ENCODE measurements at regions not wholly inside any gene's neighbourhood (a gene's known extent, or its start where the extent isn't known, plus 50 kb on each side); places are given as distances from the start of the nearest gene placed in this dataset.

DNA sequence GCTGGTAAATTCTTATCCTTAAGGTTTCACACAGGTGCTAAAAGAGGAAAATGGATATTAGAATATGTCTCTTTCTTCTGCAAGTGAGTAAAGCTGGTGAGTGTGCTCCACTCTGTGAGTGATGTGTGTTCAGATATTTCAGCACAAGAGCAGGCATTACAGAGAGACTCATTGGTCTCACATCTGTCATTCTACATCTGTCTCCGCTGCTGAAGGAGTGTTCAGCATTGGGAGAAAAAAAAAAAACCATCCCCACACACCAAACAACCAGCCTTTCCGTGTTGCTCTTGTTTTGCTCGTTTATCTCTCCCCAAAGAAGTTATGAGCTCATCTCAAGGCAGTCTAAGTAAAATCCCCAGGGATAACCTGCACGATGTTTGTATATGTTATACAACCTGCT, 283.9 kb upstream of the SPHKAP start:
- DNase-seq (no peak), FAIRE-seq (no peak)
- no peaks in the 10 kb centered on the region for H3K4me1 ChIP-seq (ENCODE audit: control insufficient read depth in 3 of 3, insufficient read depth in 2 of 3, low read depth in 1 of 3, low read length in 2 of 3)
- no peaks in the 10 kb centered on the region for H3K27me3 ChIP-seq (ENCODE audit: control insufficient read depth in 3 of 3, insufficient read depth in 3 of 3, low read length in 3 of 3)
- H3K4me3 ChIP-seq (ENCODE audit: low read depth in 1 of 3, low read length in 3 of 3), result no peak overlapping the region
- peaks cover 0 to 13% of the 10 kb centered on the region in 2 donors for H3K9me3 ChIP-seq (ENCODE audit: control insufficient read depth in 2 of 2, insufficient read depth in 1 of 2, low read depth in 1 of 2, low read length in 1 of 2)
- no peaks in the 10 kb centered on the region for H3K36me3 ChIP-seq (ENCODE audit: control insufficient read depth in 3 of 3, insufficient read depth in 2 of 3, low read depth in 1 of 3, low read length in 3 of 3)
- no peak overlapping the region for H3K27ac ChIP-seq (ENCODE audit: low read depth in 1 of 3, low read length in 2 of 3)
- 41 to 55% (median 49%) methylated on average over 4 of the region's 4 CpGs for WGBS, 3 donors

DNA sequence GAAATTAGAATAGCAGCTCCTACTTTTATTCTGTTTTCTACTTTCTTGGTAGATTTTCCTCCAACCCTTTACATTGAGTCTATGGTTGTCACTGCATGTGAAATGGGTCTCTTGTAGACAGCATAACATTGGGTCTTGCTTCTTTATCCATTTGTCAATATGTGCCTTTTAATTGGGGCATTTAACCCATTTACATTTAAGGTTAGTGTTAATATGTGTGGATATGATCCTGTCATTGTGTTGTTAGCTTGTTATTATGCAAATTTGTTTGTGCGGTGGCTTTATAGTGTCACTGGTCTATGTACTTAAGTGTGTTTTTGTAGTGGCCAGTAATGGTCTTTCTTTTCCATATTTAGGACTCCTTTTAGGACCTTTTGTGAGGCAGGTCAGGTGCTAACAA, 276.9 kb upstream of the SPHKAP start:
- FAIRE-seq, result no peak
- no peak overlapping the region for H3K27ac ChIP-seq (ENCODE audit: low read depth in 1 of 3, low read length in 2 of 3)
- DNase-seq, result no peak
- no peaks in the 10 kb centered on the region for H3K36me3 ChIP-seq (ENCODE audit: control insufficient read depth in 3 of 3, insufficient read depth in 2 of 3, low read depth in 1 of 3, low read length in 3 of 3)
- peaks cover 0 to 17% of the 10 kb centered on the region in 2 donors for H3K9me3 ChIP-seq (ENCODE audit: control insufficient read depth in 2 of 2, insufficient read depth in 1 of 2, low read depth in 1 of 2, low read length in 1 of 2)
- WGBS, 3 donors, result 97 to 100% (median 100%) methylated on average over 1 of the region's 1 CpG
- no peak overlapping the region for H3K4me3 ChIP-seq (ENCODE audit: low read depth in 1 of 3, low read length in 3 of 3)
- no peaks in the 10 kb centered on the region for H3K27me3 ChIP-seq (ENCODE audit: control insufficient read depth in 3 of 3, insufficient read depth in 3 of 3, low read length in 3 of 3)
- no peaks in the 10 kb centered on the region for H3K4me1 ChIP-seq (ENCODE audit: control insufficient read depth in 3 of 3, insufficient read depth in 2 of 3, low read depth in 1 of 3, low read length in 2 of 3)

DNA sequence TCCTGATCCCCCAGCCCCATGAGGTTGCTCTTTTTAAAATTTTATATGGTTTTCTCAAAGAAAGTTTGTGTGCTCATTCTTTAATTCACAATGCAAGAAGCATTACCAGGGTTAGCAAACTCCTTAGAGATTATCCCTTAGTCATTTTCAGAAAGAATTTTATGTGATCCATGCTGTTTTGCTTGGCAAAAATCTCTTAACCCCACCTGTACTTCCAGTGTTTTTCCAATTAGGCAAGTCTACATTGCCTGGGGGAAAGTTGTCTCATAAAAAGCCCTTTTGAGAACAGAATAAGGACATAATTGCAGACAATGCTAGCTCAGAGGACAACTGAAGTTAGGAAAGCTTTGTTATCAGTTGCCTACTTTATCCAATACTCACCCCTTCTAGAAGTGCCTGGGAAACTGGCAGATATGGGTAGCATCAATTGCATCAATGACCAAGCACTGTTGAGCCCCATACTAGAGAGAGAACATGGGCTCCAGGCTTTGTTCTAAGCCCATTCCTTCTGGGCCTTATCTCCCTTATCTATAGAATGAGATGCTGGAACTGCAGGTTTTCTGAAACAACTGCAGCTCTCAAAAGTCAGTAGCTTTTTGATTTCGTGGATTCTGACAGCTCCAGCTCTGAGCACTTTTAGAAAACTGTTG, 265.9 kb upstream of the SPHKAP start:
- WGBS, 3 donors, result 16 to 46% (median 25%) methylated on average over 1 of the region's 1 CpG
- no peak for FAIRE-seq
- no peaks in the 10 kb centered on the region for H3K27me3 ChIP-seq (ENCODE audit: control insufficient read depth in 3 of 3, insufficient read depth in 3 of 3, low read length in 3 of 3)
- DNase-seq, result no peak
- H3K9me3 ChIP-seq (ENCODE audit: control insufficient read depth in 2 of 2, insufficient read depth in 1 of 2, low read depth in 1 of 2, low read length in 1 of 2), result no peaks in the 10 kb centered on the region
- no peaks in the 10 kb centered on the region for H3K4me1 ChIP-seq (ENCODE audit: control insufficient read depth in 3 of 3, insufficient read depth in 2 of 3, low read depth in 1 of 3, low read length in 2 of 3)
- no peak overlapping the region for H3K4me3 ChIP-seq (ENCODE audit: low read depth in 1 of 3, low read length in 3 of 3)
- H3K36me3 ChIP-seq (ENCODE audit: control insufficient read depth in 3 of 3, insufficient read depth in 2 of 3, low read depth in 1 of 3, low read length in 3 of 3), result no peaks in the 10 kb centered on the region
- no peak overlapping the region for H3K27ac ChIP-seq (ENCODE audit: low read depth in 1 of 3, low read length in 2 of 3)

DNA sequence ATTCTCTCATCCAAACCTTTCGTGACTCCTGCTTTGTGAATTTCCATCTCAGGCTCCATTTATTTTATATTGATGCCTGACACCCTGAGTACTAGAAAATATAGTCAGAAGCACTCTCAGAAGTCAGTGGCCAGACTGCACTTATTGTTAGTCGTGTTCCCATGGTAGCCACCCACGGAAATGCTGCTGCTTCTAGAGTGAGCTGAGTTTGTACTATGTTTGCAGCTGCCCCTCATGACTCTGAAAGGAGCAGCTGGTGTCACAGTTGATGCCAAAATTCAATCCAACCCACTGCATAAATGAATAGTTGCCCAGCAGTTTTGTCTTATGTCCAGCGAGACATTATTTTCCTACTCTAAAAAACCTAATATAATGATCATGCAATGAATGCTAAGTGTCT, 265.2 kb upstream of the SPHKAP start:
- WGBS, 3 donors, result 66 to 71% (median 66%) methylated on average over 4 of the region's 4 CpGs
- Histone ChIP-seq H3K9me3 (ENCODE audit: control insufficient read depth in 2 of 2, insufficient read depth in 1 of 2, low read depth in 1 of 2, low read length in 1 of 2) (no peaks in the 10 kb centered on the region), H3K4me3 (ENCODE audit: low read depth in 1 of 3, low read length in 3 of 3) (no peak overlapping the region), H3K4me1 (ENCODE audit: control insufficient read depth in 3 of 3, insufficient read depth in 2 of 3, low read depth in 1 of 3, low read length in 2 of 3) (no peaks in the 10 kb centered on the region), H3K27me3 (ENCODE audit: control insufficient read depth in 3 of 3, insufficient read depth in 3 of 3, low read length in 3 of 3) (no peaks in the 10 kb centered on the region), H3K36me3 (ENCODE audit: control insufficient read depth in 3 of 3, insufficient read depth in 2 of 3, low read depth in 1 of 3, low read length in 3 of 3) (no peaks in the 10 kb centered on the region), H3K27ac (ENCODE audit: low read depth in 1 of 3, low read length in 2 of 3) (no peak overlapping the region)
- no peak for FAIRE-seq
- no peak for DNase-seq

DNA sequence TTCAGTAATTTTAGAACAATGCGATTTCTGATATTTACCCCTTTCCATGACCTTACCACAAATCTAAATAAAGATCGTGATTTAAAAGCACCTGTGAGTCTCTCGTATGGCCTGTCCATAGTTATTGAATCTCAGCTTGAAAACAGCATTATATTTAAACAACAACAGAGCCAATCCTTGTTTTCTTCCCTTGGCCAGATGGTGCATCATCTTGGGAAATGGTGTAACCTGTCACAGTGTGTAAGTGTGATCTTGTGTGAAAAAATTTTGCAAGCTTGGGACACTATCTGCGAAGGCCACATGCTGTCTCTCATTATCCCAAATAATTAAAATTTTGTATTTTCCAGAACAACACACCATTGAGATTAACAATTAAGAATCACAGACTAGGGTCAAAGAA, 262.7 kb upstream of the SPHKAP start:
- H3K27me3 ChIP-seq (ENCODE audit: control insufficient read depth in 3 of 3, insufficient read depth in 3 of 3, low read length in 3 of 3), result no peaks in the 10 kb centered on the region
- no peaks in the 10 kb centered on the region for H3K36me3 ChIP-seq (ENCODE audit: control insufficient read depth in 3 of 3, insufficient read depth in 2 of 3, low read depth in 1 of 3, low read length in 3 of 3)
- H3K4me3 ChIP-seq (ENCODE audit: low read depth in 1 of 3, low read length in 3 of 3), result no peak overlapping the region
- H3K9me3 ChIP-seq (ENCODE audit: control insufficient read depth in 2 of 2, insufficient read depth in 1 of 2, low read depth in 1 of 2, low read length in 1 of 2), result no peaks in the 10 kb centered on the region
- 81 to 87% (median 86%) methylated on average over 4 of the region's 4 CpGs for WGBS, 3 donors
- H3K27ac ChIP-seq (ENCODE audit: low read depth in 1 of 3, low read length in 2 of 3), result no peak overlapping the region
- DNase-seq (no peak), FAIRE-seq (no peak)
- no peaks in the 10 kb centered on the region for H3K4me1 ChIP-seq (ENCODE audit: control insufficient read depth in 3 of 3, insufficient read depth in 2 of 3, low read depth in 1 of 3, low read length in 2 of 3)

DNA sequence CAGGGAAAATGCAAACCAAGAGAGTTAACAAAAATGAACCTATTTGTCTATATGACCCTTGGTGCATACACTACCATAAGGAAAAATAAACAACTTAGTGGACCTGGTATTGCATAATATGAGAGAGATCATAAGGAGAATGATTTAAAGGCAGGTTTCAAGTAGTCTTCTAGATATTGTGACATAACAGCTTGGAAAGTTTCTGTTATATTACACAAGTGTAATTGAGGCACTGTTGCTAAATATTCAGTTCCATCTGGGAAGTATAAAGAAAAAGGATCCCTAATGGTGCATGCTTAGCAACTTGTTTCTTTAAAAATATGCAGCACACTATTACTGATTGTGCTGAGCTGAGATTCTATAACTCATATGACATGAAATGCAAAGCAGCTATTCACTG, 252.2 kb upstream of the SPHKAP start:
- Histone ChIP-seq H3K27ac (ENCODE audit: low read depth in 1 of 3, low read length in 2 of 3) (no peak overlapping the region), H3K36me3 (ENCODE audit: control insufficient read depth in 3 of 3, insufficient read depth in 2 of 3, low read depth in 1 of 3, low read length in 3 of 3) (no peaks in the 10 kb centered on the region), H3K9me3 (ENCODE audit: control insufficient read depth in 2 of 2, insufficient read depth in 1 of 2, low read depth in 1 of 2, low read length in 1 of 2) (no peaks in the 10 kb centered on the region), H3K4me3 (ENCODE audit: low read depth in 1 of 3, low read length in 3 of 3) (no peak overlapping the region), H3K4me1 (ENCODE audit: control insufficient read depth in 3 of 3, insufficient read depth in 2 of 3, low read depth in 1 of 3, low read length in 2 of 3) (no peaks in the 10 kb centered on the region), H3K27me3 (ENCODE audit: control insufficient read depth in 3 of 3, insufficient read depth in 3 of 3, low read length in 3 of 3) (no peaks in the 10 kb centered on the region)
- no peak for FAIRE-seq
- no peak for DNase-seq

DNA sequence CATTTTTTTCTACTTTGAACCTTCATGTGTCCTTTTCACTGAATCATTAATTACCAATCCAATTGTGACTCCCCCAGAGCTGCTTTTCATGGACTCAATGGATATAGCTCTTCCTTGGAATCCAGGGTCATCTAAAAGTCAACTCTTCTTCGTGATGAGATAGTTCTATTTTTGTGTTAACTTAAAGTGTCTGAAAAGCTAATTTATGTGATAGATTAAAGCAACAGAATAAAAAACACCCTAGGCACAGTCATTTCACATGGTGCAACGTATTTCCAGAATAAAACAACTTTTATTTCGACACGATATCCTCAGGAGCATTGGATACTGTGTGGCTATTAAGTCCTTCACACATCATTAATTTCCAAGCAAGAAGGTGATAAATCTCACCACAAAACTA, 250.6 kb upstream of the SPHKAP start:
- FAIRE-seq (no peak), DNase-seq (no peak)
- WGBS, 3 donors, result 50 to 68% (median 61%) methylated on average over 4 of the region's 4 CpGs
- H3K9me3 ChIP-seq (ENCODE audit: control insufficient read depth in 2 of 2, insufficient read depth in 1 of 2, low read depth in 1 of 2, low read length in 1 of 2), result peaks cover 0 to 5% of the 10 kb centered on the region in 2 donors
- H3K4me1 ChIP-seq (ENCODE audit: control insufficient read depth in 3 of 3, insufficient read depth in 2 of 3, low read depth in 1 of 3, low read length in 2 of 3), result no peaks in the 10 kb centered on the region
- H3K4me3 ChIP-seq (ENCODE audit: low read depth in 1 of 3, low read length in 3 of 3), result no peak overlapping the region
- H3K27ac ChIP-seq (ENCODE audit: low read depth in 1 of 3, low read length in 2 of 3), result no peak overlapping the region
- H3K27me3 ChIP-seq (ENCODE audit: control insufficient read depth in 3 of 3, insufficient read depth in 3 of 3, low read length in 3 of 3), result no peaks in the 10 kb centered on the region
- H3K36me3 ChIP-seq (ENCODE audit: control insufficient read depth in 3 of 3, insufficient read depth in 2 of 3, low read depth in 1 of 3, low read length in 3 of 3), result no peaks in the 10 kb centered on the region

DNA sequence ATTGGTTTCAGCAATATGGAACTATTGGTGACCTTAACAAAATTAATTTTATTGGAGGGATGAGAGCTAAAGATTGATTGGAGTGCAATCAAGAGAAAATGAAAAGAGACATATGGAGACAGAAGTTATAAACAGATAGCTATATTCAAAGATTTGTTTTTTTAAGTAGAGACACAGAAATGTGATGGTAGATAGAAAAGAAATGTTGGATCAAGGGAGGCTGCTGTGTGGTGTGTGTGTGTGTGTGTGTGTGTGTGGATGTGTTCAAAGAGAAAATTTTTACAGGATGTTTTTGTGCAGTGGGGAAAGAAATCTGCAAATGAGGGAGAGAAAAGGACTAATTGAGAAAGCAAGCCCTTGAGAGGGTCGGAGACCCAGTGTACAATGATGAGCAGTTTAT, 249.5 kb upstream of the SPHKAP start:
- WGBS, 3 donors, result 4 to 39% (median 8%) methylated on average over 1 of the region's 1 CpG
- H3K4me3 ChIP-seq (ENCODE audit: low read depth in 1 of 3, low read length in 3 of 3), result no peak overlapping the region
- FAIRE-seq, result no peak

DNA sequence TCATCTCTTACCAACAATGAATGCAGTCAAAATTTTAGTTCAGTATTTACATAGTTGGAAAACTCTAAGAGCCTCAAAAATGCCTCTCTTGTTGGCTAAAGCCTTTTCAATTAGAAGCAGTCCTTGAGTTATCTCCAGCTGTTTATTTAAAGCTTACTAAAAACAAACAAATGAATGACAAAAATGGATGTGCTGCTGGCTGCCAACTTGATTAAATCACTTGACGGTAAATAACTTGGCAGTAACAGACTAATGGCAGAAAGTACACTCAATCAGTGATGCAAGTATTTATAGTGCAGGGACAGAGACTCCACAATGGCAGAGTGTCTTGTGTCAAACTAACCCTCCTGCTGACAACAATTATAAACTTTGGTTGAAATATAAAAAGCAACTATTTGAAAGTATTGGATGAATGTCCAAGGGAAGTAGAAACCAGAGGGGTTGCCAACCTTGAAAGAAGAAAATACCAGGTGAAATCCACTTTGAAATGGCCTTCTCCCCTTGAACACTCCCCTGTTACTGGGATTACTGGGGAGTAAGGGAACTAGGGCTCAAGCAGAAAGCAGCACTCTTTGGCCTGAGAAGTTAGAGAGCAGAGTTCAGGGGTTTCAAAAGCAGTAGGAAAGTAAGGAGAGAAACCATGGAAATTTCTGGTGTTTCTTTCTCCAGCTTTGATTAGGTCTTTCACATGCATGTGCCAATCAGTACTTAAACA, 245.2 kb upstream of the SPHKAP start:
- Histone ChIP-seq H3K4me3 (ENCODE audit: low read depth in 1 of 3, low read length in 3 of 3) (no peak overlapping the region), H3K27ac (ENCODE audit: low read depth in 1 of 3, low read length in 2 of 3) (no peak overlapping the region), H3K36me3 (ENCODE audit: control insufficient read depth in 3 of 3, insufficient read depth in 2 of 3, low read depth in 1 of 3, low read length in 3 of 3) (no peaks in the 10 kb centered on the region), H3K9me3 (ENCODE audit: control insufficient read depth in 2 of 2, insufficient read depth in 1 of 2, low read depth in 1 of 2, low read length in 1 of 2) (peaks cover 0 to 11% of the 10 kb centered on the region in 2 donors), H3K27me3 (ENCODE audit: control insufficient read depth in 3 of 3, insufficient read depth in 3 of 3, low read length in 3 of 3) (no peaks in the 10 kb centered on the region), H3K4me1 (ENCODE audit: control insufficient read depth in 3 of 3, insufficient read depth in 2 of 3, low read depth in 1 of 3, low read length in 2 of 3) (no peaks in the 10 kb centered on the region)
- WGBS, 3 donors, result 28 to 45% (median 40%) methylated on average over 1 of the region's 1 CpG
- FAIRE-seq (no peak), DNase-seq (no peak)

More for the DNA sequence above, 249.5 kb upstream of the SPHKAP start:
- peaks cover 0 to 11% of the 10 kb centered on the region in 2 donors for H3K9me3 ChIP-seq (ENCODE audit: control insufficient read depth in 2 of 2, insufficient read depth in 1 of 2, low read depth in 1 of 2, low read length in 1 of 2)
- no peaks in the 10 kb centered on the region for H3K4me1 ChIP-seq (ENCODE audit: control insufficient read depth in 3 of 3, insufficient read depth in 2 of 3, low read depth in 1 of 3, low read length in 2 of 3)
- no peak for DNase-seq
- no peaks in the 10 kb centered on the region for H3K36me3 ChIP-seq (ENCODE audit: control insufficient read depth in 3 of 3, insufficient read depth in 2 of 3, low read depth in 1 of 3, low read length in 3 of 3)
- H3K27ac ChIP-seq (ENCODE audit: low read depth in 1 of 3, low read length in 2 of 3), result no peak overlapping the region
- no peaks in the 10 kb centered on the region for H3K27me3 ChIP-seq (ENCODE audit: control insufficient read depth in 3 of 3, insufficient read depth in 3 of 3, low read length in 3 of 3)

Data from small intestine (tissue), 7 donors.